ENCODE measurements at regions not wholly inside any gene's neighbourhood (a gene's known extent, or its start where the extent isn't known, plus 50 kb on each side); places are given as distances from the start of the nearest gene placed in this dataset.

DNA sequence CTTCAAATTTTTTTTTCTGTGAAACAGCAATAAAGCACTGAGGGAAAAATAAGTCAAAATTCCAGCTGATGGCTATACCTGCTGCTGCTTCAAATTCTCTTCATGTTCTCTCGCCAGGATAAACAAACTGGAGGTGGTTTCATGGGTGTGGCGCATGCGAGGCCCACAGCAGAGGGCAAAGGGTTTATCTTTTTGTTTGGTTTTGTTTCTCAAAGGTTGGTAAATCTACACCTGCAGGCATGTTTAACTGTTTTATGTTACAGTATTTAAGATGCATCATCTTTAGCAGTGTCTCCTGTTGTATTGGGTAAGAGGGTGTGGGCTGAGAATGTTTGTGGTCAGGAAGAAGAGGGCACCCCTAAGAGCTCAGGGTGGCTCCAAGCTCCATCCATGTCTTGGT is 342.2 kb downstream of the CDH26 start:
- peaks cover 3% of the 10 kb centered on the region for H3K27me3 ChIP-seq (ENCODE audit: control insufficient read depth, insufficient read depth, low read length)
- H3K36me3 ChIP-seq (ENCODE audit: insufficient read depth, low read length), result no peaks in the 10 kb centered on the region

DNA sequence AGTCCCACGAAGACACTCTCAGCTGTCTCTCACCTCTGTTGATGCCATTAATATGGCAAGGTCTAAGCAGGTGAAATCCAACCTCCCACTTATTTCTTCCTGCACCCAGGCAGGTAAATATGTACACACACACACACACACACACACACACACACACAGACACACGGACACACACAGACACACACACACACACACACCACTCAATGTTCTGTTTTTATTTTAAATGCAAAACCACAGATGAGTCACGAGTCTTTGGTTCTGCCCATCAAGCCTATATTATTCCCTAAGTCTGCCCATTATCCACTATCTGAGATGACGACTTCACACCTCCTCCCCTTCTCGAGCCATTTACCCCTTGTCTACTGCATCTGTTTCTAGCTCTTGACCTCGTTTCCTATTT is 344.7 kb downstream of the CDH26 start:
- Histone ChIP-seq H3K36me3 (ENCODE audit: insufficient read depth, low read length) (no peaks in the 10 kb centered on the region), H3K4me2 (ENCODE audit: low read length) (no peak overlapping the region), H3K9me3 (replicated peaks; ENCODE audit: low read length) (no peaks in the 10 kb centered on the region), H3K4me1 (ENCODE audit: control insufficient read depth, insufficient read depth, low read length) (no peaks in the 10 kb centered on the region), H3K27me3 (ENCODE audit: control insufficient read depth, insufficient read depth, low read length) (peaks cover 4% of the 10 kb centered on the region), H3K9ac (ENCODE audit: low read depth, low read length) (no peak overlapping the region), H3K4me3 (ENCODE audit: low read length) (no peak overlapping the region)

More for the DNA sequence above, 342.2 kb downstream of the CDH26 start:
- Histone ChIP-seq H3K9me3 (replicated peaks; ENCODE audit: low read length) (no peaks in the 10 kb centered on the region), H3K9ac (ENCODE audit: low read depth, low read length) (no peak overlapping the region), H3K4me2 (ENCODE audit: low read length) (no peak overlapping the region), H3K4me3 (ENCODE audit: low read length) (no peak overlapping the region), H3K4me1 (ENCODE audit: control insufficient read depth, insufficient read depth, low read length) (no peaks in the 10 kb centered on the region)

DNA sequence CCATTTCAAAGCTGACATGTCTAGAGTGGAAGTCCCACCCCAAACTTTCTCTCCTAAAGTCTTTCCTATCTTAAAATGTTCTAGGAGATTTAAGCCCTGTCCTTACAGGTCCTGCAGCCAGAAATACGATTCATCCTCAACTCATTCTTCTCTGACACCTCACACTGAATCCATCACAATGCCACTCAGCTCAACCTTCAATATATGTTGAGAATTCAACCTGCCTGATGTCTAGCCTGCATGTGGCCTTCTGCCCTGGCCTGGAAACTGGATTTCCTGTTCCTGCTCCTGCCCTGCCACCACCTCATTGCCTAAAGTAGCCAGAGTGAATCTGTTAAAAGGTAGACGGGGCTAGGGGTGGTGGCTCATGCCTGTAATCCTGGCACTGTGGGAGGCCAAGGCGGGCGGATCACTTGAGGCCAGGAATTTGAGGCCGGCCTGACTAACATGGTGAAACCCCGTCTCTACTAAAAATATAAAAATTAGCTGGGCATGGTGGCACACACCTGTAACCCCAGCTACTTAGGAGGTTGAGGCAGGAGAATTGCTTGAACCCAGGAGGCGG is 345.9 kb downstream of the CDH26 start:
- H3K9me3 ChIP-seq (replicated peaks; ENCODE audit: low read length), result no peaks in the 10 kb centered on the region
- no peak overlapping the region for H3K4me3 ChIP-seq (ENCODE audit: low read length)
- no peak overlapping the region for H3K4me2 ChIP-seq (ENCODE audit: low read length)
- no peaks in the 10 kb centered on the region for H3K4me1 ChIP-seq (ENCODE audit: control insufficient read depth, insufficient read depth, low read length)
- no peak overlapping the region for H3K9ac ChIP-seq (ENCODE audit: low read depth, low read length)
- no peaks in the 10 kb centered on the region for H3K36me3 ChIP-seq (ENCODE audit: insufficient read depth, low read length)
- peaks cover 4% of the 10 kb centered on the region for H3K27me3 ChIP-seq (ENCODE audit: control insufficient read depth, insufficient read depth, low read length)

DNA sequence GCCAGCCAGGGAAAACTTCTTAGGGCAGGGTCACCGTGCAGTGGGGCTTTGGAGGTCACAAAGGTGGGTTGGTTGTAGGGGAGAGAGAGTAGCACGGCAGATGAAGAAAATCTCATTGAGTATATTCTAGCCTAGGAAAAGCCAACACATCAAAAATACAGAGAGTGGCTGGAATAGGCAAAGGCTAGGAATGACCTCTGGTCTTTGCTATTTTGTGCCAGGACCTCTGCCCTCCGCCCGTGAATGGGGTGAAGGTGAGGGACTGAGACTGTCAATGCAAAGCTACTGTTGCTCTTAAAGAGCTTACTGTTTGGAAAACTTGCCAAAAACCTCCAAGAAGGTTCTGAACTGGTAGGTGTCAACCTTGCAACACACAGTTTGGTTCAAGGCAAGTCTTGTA is 346.7 kb downstream of the CDH26 start:
- no peaks in the 10 kb centered on the region for H3K9me3 ChIP-seq (replicated peaks; ENCODE audit: low read length)
- H3K4me3 ChIP-seq (ENCODE audit: low read length), result no peak overlapping the region
- H3K36me3 ChIP-seq (ENCODE audit: insufficient read depth, low read length), result no peaks in the 10 kb centered on the region
- H3K4me2 ChIP-seq (ENCODE audit: low read length), result no peak overlapping the region
- H3K27me3 ChIP-seq (ENCODE audit: control insufficient read depth, insufficient read depth, low read length), result peaks cover 4% of the 10 kb centered on the region
- no peak overlapping the region for H3K9ac ChIP-seq (ENCODE audit: low read depth, low read length)
- H3K4me1 ChIP-seq (ENCODE audit: control insufficient read depth, insufficient read depth, low read length), result no peaks in the 10 kb centered on the region

DNA sequence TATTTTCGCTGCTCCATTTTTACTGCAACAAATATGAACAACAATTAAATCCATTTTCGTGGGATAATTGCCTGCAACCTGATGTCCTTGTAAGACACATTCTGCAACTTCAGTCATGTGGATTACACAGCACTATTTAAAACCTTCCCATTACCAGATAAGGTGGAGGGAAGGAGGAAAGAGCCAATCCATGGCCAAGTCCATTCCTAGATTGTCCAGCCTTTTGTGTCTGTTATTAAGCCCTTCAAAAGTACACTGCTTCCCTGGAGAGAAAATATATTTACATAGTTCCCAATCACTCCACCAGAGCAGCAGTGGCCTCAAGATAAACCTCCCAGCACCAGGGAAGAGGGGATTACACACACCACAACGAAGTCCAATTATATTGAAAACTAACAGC is 347.9 kb downstream of the CDH26 start:
- no peak overlapping the region for H3K9ac ChIP-seq (ENCODE audit: low read depth, low read length)
- H3K27me3 ChIP-seq (ENCODE audit: control insufficient read depth, insufficient read depth, low read length), result peaks cover 4% of the 10 kb centered on the region
- no peak overlapping the region for H3K4me2 ChIP-seq (ENCODE audit: low read length)
- no peaks in the 10 kb centered on the region for H3K9me3 ChIP-seq (replicated peaks; ENCODE audit: low read length)
- H3K4me3 ChIP-seq (ENCODE audit: low read length), result no peak overlapping the region
- no peaks in the 10 kb centered on the region for H3K4me1 ChIP-seq (ENCODE audit: control insufficient read depth, insufficient read depth, low read length)
- no peaks in the 10 kb centered on the region for H3K36me3 ChIP-seq (ENCODE audit: insufficient read depth, low read length)

DNA sequence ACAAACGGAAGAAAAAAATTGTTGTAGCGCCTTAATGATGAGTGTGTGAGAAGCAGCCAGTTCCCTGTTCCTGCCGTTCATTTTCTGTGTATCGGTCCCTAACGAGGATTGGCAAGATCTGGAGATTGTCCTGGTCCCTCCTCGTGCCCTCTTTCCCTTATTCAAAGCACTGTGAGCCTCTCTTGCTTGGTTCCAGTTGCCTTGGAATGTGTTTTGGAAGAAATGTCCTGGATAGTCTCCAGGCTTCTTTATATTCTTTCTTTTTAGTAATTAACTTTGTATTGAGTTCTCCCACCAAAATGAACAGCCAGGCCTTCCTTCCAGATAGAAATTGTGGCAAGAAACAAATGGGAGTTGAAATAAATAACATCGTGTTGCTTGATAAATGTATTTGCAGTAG is 348.3 kb downstream of the CDH26 start:
- Histone ChIP-seq H3K4me1 (ENCODE audit: control insufficient read depth, insufficient read depth, low read length) (no peaks in the 10 kb centered on the region), H3K9ac (ENCODE audit: low read depth, low read length) (no peak overlapping the region), H3K9me3 (replicated peaks; ENCODE audit: low read length) (no peaks in the 10 kb centered on the region), H3K36me3 (ENCODE audit: insufficient read depth, low read length) (no peaks in the 10 kb centered on the region), H3K4me2 (ENCODE audit: low read length) (no peak overlapping the region), H3K27me3 (ENCODE audit: control insufficient read depth, insufficient read depth, low read length) (peaks cover 4% of the 10 kb centered on the region), H3K4me3 (ENCODE audit: low read length) (no peak overlapping the region)

DNA sequence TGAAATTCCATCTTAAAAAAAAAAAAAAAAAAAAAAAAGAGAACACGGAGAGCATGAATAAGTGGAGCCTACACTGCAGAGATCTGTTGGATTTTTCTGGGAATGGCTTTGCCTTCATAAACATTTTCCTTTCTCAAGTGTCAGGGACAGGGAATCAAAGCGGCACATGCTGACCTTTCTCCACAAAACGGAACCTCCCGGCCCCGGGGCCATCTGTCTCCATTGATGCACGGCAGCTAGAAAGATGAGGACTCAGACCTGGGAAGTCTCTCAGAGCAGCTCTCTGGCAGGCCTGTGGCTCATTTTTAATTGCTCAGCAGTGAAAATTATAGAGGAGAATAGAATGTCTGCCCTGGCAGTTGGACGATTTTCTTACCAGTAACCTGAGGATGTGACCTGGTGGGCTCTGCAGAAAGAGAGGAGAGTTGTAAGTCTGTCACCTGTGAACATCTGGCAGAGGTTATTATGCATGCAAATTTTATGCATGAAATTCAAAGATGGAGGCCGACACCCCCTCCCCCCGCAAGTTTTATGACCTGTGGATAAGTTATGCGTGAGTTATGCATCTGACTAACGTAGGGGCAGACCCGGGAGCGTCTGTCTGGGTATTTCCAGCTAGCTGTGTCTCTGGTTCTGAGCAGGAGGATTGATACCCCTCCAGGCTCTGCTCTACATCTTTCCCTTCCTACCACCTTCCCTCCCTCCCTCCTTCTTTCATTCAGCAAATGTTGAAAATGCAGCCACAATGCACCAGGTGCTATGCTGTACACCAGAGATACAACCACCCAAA is 352.5 kb downstream of the CDH26 start:
- Histone ChIP-seq H3K9me3 (replicated peaks; ENCODE audit: low read length) (no peaks in the 10 kb centered on the region), H3K9ac (ENCODE audit: low read depth, low read length) (no peak overlapping the region), H3K4me3 (ENCODE audit: low read length) (no peak overlapping the region), H3K4me1 (ENCODE audit: control insufficient read depth, insufficient read depth, low read length) (no peaks in the 10 kb centered on the region), H3K36me3 (ENCODE audit: insufficient read depth, low read length) (no peaks in the 10 kb centered on the region), H3K4me2 (ENCODE audit: low read length) (no peak overlapping the region), H3K27me3 (ENCODE audit: control insufficient read depth, insufficient read depth, low read length) (peaks cover 8% of the 10 kb centered on the region)

DNA sequence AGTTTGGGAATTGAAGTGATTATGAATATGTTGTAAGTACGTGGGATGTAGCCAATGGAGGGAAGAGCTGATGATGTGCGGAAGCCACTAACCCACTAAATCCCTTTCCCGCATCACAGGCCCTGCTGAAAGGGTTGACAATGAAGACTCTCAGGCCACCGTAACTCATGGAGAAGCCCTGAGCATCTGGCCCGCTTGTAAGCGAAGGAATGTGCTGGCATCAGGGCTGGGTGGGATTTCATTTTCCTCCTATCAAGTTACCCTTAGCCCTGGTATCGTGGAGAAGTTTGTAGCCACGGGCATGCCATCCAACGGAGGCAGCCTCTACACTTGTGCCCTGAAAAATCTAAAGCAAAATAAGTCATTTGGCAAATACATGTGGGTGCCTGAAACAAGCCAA is 355.0 kb downstream of the CDH26 start:
- no peak overlapping the region for H3K4me3 ChIP-seq (ENCODE audit: low read length)
- no peaks in the 10 kb centered on the region for H3K36me3 ChIP-seq (ENCODE audit: insufficient read depth, low read length)
- H3K9ac ChIP-seq (ENCODE audit: low read depth, low read length), result no peak overlapping the region
- H3K27me3 ChIP-seq (ENCODE audit: control insufficient read depth, insufficient read depth, low read length), result peaks cover 17% of the 10 kb centered on the region
- no peaks in the 10 kb centered on the region for H3K4me1 ChIP-seq (ENCODE audit: control insufficient read depth, insufficient read depth, low read length)
- no peaks in the 10 kb centered on the region for H3K9me3 ChIP-seq (replicated peaks; ENCODE audit: low read length)
- no peak overlapping the region for H3K4me2 ChIP-seq (ENCODE audit: low read length)

DNA sequence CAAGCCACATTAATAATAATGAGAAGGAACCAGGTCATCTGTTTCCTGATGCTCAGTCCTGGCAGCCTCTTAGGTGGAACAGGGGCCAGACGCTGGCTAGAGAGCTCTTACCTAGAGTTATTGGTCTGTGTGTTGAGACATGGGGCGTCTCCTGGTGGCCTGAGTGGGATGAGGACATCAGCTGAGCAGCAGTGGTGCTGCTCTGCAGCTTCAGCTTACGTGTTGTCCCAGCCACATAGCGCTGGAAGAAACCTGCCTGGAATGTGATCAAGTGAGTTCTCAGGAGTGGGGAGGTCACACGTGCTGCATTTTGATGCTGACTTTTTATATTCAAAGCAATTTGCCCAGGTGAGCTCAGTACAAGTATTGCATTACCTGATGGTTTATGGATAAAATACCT is 355.4 kb downstream of the CDH26 start:
- no peaks in the 10 kb centered on the region for H3K4me1 ChIP-seq (ENCODE audit: control insufficient read depth, insufficient read depth, low read length)
- no peak overlapping the region for H3K4me3 ChIP-seq (ENCODE audit: low read length)
- H3K9ac ChIP-seq (ENCODE audit: low read depth, low read length), result no peak overlapping the region
- no peaks in the 10 kb centered on the region for H3K36me3 ChIP-seq (ENCODE audit: insufficient read depth, low read length)
- peaks cover 17% of the 10 kb centered on the region for H3K27me3 ChIP-seq (ENCODE audit: control insufficient read depth, insufficient read depth, low read length)
- H3K9me3 ChIP-seq (replicated peaks; ENCODE audit: low read length), result no peaks in the 10 kb centered on the region
- H3K4me2 ChIP-seq (ENCODE audit: low read length), result no peak overlapping the region

DNA sequence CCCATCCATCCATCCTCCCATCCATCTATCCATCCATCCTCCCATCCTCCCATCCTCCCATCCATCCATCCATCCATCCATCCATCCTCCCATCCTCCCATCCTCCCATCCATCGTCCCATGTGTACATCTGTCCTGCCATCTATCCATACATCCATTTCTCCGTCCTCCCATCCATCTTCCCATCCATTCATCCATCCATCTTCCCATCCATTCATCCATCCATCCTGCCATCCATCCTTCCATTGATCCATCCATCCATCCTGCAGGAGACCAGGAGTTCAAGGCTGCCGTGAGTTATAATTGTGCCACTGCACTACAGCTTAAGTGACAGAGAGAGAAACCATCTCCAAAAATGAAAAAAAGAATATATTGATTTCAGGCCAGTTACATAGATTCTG is 356.5 kb downstream of the CDH26 start:
- Histone ChIP-seq H3K4me1 (ENCODE audit: control insufficient read depth, insufficient read depth, low read length) (no peaks in the 10 kb centered on the region), H3K4me2 (ENCODE audit: low read length) (no peak overlapping the region), H3K4me3 (ENCODE audit: low read length) (no peak overlapping the region), H3K36me3 (ENCODE audit: insufficient read depth, low read length) (no peaks in the 10 kb centered on the region), H3K9ac (ENCODE audit: low read depth, low read length) (no peak overlapping the region), H3K9me3 (replicated peaks; ENCODE audit: low read length) (no peaks in the 10 kb centered on the region), H3K27me3 (ENCODE audit: control insufficient read depth, insufficient read depth, low read length) (peaks cover 17% of the 10 kb centered on the region)

DNA sequence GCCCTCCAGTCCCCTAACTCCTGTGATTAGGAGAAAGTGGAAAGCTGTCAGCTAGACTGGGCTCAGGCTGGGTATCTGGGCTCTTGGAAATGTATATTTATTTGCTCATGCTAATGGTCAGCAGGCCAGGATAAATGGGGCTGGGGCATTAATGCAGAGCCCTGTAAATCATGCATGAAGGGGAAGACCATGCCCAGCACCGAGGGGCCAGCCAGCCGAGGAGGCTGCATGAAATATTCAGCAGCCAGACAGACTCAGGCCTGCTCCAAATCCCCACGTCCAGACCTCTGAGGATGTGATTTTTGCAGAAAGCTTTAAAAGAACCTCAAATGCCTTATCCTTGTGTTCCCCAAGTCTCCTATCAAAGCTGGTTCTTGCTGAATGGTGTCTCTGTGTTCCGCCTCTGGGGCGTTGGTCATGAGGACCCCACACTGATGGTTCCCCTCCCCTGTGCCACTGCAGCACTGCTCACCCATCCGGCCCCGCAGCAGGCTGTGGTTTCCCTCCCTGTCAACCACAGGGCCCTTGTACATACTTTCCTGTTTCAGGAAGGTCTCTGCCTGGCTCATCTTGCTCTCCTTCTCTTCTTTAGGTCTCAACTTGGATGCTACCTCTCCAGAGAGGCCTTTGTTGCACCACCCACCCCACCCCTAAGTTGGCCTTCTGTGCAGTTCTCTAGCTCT is 358.4 kb downstream of the CDH26 start:
- Histone ChIP-seq H3K4me2 (ENCODE audit: low read length) (no peak overlapping the region), H3K9ac (ENCODE audit: low read depth, low read length) (no peak overlapping the region), H3K4me3 (ENCODE audit: low read length) (no peak overlapping the region), H3K4me1 (ENCODE audit: control insufficient read depth, insufficient read depth, low read length) (no peaks in the 10 kb centered on the region), H3K36me3 (ENCODE audit: insufficient read depth, low read length) (no peaks in the 10 kb centered on the region), H3K27me3 (ENCODE audit: control insufficient read depth, insufficient read depth, low read length) (peaks cover 17% of the 10 kb centered on the region), H3K9me3 (replicated peaks; ENCODE audit: low read length) (no peaks in the 10 kb centered on the region)
